AG04449 (cell line): ENCODE measurements at regions not wholly inside any gene's neighbourhood (a gene's known extent, or its start where the extent isn't known, plus 50 kb on each side); places are given as distances from the start of the nearest gene placed in this dataset.

ENCODE experiments used
- CTCF ChIA-PET: fragments of 350-600 bp; formaldehyde crosslinking; extraction: SDS; loops from one replicate; lab custom pipeline; 2021; ENCODE audit warnings: antibody characterized with exemption; lab: Yijun Ruan, JAX
- POLR2A ChIA-PET: fragments of 400-600, 350-600 bp; formaldehyde crosslinking; extraction: SDS; loops from one replicate; lab custom pipeline; 2020; ENCODE audit warnings: antibody characterized with exemption, inconsistent platforms; lab: Yijun Ruan, JAX
- DNase-seq: peaks from one replicate; pipeline ENCODE4 v3.0.0-alpha.2; 2010; ENCODE audit warnings: low read depth, low spot score
- H3K4me3 ChIP-seq: 2 replicates; pipeline ENCODE4 v1.5.1; 2011; ENCODE audit warnings: low read depth, mild to moderate bottlenecking, control low read depth, low read length
- TF ChIP-seq, protein P1 (sequence below): IDR thresholded peaks from one replicate; pipeline ENCODE4 v1.5.1; 2011; ENCODE audit warnings: mild to moderate bottlenecking, moderate library complexity, low read length, control low read depth, inconsistent platforms; ENCODE audit not compliant: insufficient read depth; ENCODE audit errors: missing control alignments

DNA sequence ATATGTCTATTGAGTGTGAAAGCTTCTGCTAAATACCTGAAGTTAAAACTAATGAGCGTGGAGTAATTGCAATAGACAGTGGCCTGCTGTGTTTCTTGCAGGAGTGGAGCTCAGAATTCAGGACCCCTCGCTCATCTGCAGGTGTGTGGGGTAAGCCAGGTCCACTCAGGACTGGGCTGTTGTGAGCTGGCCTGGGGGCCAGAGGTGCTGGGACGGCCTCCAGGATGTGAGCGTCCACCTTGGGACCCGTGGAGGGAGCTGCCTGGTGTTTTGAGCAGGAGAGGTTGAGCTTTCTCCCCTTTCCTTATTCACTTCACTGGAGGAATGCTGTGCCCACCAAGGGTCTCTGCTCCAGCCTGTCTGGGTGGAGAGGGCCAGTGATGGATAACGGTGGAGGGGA lies 681.2 kb downstream of the BRD1 start:
- TF ChIP-seq, protein P1, sequence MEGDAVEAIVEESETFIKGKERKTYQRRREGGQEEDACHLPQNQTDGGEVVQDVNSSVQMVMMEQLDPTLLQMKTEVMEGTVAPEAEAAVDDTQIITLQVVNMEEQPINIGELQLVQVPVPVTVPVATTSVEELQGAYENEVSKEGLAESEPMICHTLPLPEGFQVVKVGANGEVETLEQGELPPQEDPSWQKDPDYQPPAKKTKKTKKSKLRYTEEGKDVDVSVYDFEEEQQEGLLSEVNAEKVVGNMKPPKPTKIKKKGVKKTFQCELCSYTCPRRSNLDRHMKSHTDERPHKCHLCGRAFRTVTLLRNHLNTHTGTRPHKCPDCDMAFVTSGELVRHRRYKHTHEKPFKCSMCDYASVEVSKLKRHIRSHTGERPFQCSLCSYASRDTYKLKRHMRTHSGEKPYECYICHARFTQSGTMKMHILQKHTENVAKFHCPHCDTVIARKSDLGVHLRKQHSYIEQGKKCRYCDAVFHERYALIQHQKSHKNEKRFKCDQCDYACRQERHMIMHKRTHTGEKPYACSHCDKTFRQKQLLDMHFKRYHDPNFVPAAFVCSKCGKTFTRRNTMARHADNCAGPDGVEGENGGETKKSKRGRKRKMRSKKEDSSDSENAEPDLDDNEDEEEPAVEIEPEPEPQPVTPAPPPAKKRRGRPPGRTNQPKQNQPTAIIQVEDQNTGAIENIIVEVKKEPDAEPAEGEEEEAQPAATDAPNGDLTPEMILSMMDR = no peak
- no peak overlapping the region for H3K4me3 ChIP-seq
- no peak for DNase-seq
- POLR2A ChIA-PET = no interaction called here
- CTCF ChIA-PET = no interaction called here

DNA sequence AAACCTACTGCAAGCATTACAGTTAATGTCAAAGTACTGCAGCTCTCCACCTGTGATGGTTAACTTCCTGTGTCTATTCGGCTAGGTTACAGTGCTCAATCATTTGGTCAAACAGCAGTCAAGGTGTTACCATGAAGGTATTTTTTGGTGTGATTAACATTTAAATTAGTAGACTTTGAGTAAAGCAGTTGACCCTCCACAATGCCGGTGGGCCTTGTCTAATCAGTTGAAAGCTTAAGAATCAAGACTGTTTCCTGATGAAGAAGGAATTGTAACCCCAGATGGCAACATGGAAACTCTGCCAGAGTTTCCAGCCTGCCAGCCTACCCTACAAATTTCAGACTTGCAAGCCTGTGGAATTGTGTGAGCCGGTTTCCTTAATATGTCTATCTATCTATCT lies 683.9 kb downstream of the BRD1 start:
- TF ChIP-seq, protein P1 = no peak
- ChIA-PET CTCF (no interaction called here), POLR2A (no interaction called here)
- no peak overlapping the region for H3K4me3 ChIP-seq
- no peak for DNase-seq

DNA sequence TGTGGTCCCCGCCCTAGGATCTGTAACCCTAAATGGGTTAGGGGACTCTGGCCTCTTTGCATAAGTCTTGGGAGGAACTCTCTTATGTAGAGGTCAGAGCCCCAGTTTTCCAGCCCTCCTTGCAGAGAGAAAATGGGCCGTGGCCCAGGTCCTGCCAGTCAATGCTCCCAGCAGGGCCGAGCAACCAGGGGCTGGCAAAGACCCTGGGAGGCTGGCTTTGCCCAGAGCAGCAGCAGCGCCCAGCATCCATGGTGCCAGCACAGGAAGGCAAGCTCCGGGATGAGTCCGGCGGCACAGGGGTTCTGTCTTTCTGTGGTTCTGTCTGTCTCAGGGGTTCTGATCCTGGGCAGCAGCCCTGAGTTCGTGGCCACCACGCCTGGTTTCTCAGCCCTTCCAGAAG lies 684.8 kb downstream of the BRD1 start:
- TF ChIP-seq, protein P1 = no peak
- ChIA-PET POLR2A (no interaction called here), CTCF (no interaction called here)
- no peak overlapping the region for H3K4me3 ChIP-seq
- no peak for DNase-seq

DNA sequence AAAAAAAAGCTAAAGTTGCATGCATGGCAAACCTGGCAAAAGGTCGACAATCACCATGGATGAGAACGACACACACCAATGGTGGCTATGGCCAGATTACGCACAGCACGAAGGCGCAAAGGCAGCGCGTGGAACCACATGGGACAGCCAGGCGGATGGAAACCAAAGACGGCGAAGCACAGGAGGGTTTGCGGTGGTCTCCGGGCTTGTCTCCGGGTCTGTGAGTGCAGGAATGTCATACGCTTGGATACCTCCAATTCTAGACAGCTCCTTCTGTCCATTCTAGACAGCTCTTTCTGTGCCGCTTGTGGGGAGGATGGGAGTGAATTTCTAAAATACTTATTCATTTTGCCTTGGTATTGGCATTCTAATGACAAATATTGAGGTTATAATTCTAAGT lies 685.4 kb downstream of the BRD1 start:
- ChIA-PET CTCF (no interaction called here), POLR2A (no interaction called here)
- H3K4me3 ChIP-seq = no peak overlapping the region
- DNase-seq = no peak
- TF ChIP-seq, protein P1 = no peak

DNA sequence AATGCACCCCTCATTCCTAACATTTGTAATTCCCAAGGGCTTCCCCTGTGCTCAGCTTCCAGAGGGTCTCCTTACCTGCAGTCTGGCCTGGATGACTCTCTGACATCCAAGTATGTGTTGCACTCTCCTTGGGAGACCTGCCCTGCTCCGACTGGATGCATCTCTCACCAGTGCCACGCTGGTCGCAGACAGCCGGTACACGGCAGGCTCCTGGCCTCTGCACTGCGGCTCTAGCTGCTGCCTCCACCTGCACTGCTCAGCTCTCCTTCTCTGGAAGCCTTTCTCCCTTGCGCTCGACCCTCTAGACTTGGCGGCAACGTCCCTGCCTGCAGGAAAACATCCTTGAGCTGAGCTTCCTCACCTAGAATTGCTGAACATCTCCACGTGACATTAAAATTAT lies 685.9 kb downstream of the BRD1 start:
- ChIA-PET CTCF (no interaction called here), POLR2A (no interaction called here)
- no peak for DNase-seq
- TF ChIP-seq, protein P1 = no peak
- H3K4me3 ChIP-seq = no peak overlapping the region

DNA sequence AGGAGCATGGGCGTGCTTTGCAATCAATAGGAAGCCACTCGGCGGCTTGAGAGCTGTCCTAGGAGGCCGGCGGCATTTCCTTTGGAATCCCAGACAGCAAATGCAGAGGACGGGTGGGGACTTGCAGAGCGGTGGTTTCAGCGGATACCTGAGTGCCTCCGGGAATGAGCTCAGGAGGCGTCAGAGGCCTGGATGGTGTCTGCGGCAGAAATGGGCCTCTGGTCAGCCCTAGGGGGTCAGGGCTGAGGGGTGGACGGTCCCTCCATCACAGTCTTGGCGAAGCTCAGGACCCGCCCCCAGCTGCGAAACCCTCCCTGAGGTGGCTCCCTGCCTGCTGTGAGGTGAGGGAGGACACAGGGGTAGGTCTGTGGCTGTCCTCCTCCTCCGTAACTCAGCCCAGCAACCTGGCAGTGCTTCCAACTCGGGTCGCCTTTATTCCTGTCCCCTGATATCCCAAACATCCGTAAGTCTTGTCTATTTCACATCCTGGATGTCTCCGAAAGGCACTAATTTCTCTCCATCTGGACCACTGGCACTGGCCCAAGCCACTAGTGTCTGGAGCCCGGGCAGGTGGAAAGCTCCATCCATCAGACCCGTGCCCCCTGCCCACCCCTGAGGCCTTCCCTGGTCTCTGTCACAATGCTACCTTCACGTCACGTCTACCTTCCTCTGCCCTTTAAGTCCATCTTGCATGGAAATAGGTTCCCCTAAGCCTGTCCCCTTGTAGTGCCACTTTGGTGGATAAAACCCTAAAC lies 686.6 kb downstream of the BRD1 start:
- TF ChIP-seq, protein P1 = no peak
- ChIA-PET POLR2A (no interaction called here), CTCF (no interaction called here)
- no peak overlapping the region for H3K4me3 ChIP-seq
- no peak for DNase-seq
